ENCODE measurements at regions not wholly inside any gene's neighbourhood (a gene's known extent, or its start where the extent isn't known, plus 50 kb on each side); places are given as distances from the start of the nearest gene placed in this dataset.

GRCh38 chr3:25139267-25139666 lies 288.8 kb upstream of the RARB start:
- TF ChIP-seq CTCF (conservative IDR thresholded peaks at IDR 0.05; ENCODE audit: low read depth in 2 of 2) (no peak), ETS1 (IDR thresholded peaks at IDR 0.05) (no peak), JUNB (IDR thresholded peaks at IDR 0.05; ENCODE audit: unreplicated experiment) (no peak), POLR2AphosphoS5 (IDR thresholded peaks at IDR 0.05; ENCODE audit: low read depth) (no peak), EZH2 (IDR thresholded peaks at IDR 0.05; ENCODE audit: low read depth, unreplicated experiment) (no peak), EZH2phosphoT487 (IDR thresholded peaks at IDR 0.05; ENCODE audit: unreplicated experiment) (no peak), CREB1 (CRISPR knock-in tag; IDR thresholded peaks at IDR 0.05; ENCODE audit: low read depth) (no peak), NANOG (IDR thresholded peaks at IDR 0.05; ENCODE audit: borderline replicate concordance) (no peak)
- TF ChIP-seq, protein P1, sequence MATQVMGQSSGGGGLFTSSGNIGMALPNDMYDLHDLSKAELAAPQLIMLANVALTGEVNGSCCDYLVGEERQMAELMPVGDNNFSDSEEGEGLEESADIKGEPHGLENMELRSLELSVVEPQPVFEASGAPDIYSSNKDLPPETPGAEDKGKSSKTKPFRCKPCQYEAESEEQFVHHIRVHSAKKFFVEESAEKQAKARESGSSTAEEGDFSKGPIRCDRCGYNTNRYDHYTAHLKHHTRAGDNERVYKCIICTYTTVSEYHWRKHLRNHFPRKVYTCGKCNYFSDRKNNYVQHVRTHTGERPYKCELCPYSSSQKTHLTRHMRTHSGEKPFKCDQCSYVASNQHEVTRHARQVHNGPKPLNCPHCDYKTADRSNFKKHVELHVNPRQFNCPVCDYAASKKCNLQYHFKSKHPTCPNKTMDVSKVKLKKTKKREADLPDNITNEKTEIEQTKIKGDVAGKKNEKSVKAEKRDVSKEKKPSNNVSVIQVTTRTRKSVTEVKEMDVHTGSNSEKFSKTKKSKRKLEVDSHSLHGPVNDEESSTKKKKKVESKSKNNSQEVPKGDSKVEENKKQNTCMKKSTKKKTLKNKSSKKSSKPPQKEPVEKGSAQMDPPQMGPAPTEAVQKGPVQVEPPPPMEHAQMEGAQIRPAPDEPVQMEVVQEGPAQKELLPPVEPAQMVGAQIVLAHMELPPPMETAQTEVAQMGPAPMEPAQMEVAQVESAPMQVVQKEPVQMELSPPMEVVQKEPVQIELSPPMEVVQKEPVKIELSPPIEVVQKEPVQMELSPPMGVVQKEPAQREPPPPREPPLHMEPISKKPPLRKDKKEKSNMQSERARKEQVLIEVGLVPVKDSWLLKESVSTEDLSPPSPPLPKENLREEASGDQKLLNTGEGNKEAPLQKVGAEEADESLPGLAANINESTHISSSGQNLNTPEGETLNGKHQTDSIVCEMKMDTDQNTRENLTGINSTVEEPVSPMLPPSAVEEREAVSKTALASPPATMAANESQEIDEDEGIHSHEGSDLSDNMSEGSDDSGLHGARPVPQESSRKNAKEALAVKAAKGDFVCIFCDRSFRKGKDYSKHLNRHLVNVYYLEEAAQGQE (IDR thresholded peaks at IDR 0.05; ENCODE audit: unreplicated experiment), result no peak
- TF ChIP-seq, protein P2, sequence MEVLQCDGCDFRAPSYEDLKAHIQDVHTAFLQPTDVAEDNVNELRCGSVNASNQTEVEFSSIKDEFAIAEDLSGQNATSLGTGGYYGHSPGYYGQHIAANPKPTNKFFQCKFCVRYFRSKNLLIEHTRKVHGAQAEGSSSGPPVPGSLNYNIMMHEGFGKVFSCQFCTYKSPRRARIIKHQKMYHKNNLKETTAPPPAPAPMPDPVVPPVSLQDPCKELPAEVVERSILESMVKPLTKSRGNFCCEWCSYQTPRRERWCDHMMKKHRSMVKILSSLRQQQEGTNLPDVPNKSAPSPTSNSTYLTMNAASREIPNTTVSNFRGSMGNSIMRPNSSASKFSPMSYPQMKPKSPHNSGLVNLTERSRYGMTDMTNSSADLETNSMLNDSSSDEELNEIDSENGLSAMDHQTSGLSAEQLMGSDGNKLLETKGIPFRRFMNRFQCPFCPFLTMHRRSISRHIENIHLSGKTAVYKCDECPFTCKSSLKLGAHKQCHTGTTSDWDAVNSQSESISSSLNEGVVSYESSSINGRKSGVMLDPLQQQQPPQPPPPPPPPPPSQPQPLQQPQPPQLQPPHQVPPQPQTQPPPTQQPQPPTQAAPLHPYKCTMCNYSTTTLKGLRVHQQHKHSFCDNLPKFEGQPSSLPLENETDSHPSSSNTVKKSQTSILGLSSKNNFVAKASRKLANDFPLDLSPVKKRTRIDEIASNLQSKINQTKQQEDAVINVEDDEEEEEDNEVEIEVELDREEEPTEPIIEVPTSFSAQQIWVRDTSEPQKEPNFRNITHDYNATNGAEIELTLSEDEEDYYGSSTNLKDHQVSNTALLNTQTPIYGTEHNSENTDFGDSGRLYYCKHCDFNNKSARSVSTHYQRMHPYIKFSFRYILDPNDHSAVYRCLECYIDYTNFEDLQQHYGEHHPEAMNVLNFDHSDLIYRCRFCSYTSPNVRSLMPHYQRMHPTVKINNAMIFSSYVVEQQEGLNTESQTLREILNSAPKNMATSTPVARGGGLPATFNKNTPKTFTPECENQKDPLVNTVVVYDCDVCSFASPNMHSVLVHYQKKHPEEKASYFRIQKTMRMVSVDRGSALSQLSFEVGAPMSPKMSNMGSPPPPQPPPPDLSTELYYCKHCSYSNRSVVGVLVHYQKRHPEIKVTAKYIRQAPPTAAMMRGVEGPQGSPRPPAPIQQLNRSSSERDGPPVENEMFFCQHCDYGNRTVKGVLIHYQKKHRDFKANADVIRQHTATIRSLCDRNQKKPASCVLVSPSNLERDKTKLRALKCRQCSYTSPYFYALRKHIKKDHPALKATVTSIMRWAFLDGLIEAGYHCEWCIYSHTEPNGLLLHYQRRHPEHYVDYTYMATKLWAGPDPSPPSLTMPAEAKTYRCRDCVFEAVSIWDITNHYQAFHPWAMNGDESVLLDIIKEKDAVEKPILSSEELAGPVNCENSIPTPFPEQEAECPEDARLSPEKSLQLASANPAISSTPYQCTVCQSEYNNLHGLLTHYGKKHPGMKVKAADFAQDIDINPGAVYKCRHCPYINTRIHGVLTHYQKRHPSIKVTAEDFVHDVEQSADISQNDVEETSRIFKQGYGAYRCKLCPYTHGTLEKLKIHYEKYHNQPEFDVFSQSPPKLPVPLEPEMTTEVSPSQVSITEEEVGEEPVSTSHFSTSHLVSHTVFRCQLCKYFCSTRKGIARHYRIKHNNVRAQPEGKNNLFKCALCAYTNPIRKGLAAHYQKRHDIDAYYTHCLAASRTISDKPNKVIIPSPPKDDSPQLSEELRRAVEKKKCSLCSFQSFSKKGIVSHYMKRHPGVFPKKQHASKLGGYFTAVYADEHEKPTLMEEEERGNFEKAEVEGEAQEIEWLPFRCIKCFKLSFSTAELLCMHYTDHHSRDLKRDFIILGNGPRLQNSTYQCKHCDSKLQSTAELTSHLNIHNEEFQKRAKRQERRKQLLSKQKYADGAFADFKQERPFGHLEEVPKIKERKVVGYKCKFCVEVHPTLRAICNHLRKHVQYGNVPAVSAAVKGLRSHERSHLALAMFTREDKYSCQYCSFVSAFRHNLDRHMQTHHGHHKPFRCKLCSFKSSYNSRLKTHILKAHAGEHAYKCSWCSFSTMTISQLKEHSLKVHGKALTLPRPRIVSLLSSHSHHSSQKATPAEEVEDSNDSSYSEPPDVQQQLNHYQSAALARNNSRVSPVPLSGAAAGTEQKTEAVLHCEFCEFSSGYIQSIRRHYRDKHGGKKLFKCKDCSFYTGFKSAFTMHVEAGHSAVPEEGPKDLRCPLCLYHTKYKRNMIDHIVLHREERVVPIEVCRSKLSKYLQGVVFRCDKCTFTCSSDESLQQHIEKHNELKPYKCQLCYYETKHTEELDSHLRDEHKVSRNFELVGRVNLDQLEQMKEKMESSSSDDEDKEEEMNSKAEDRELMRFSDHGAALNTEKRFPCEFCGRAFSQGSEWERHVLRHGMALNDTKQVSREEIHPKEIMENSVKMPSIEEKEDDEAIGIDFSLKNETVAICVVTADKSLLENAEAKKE (CRISPR knock-in tag; IDR thresholded peaks at IDR 0.05), result no peak
